Transverse colon (tissue), 4 donors: ENCODE measurements at regions not wholly inside any gene's neighbourhood (a gene's known extent, or its start where the extent isn't known, plus 50 kb on each side); places are given as distances from the start of the nearest gene placed in this dataset.

Experiments used
- EP300 ChIP-seq: sonication (generic); formaldehyde crosslinking; IDR thresholded peaks from one replicate; pipeline ENCODE4 v1.6.1; 2017; ENCODE audit warnings: antibody characterized with exemption, low read depth
- POLR2A ChIP-seq: fragments of 450-650 bp; IDR thresholded peaks from one replicate; pipeline ENCODE4 v1.6.1; 2016; ENCODE audit warnings: antibody characterized with exemption, mild to moderate bottlenecking, moderate library complexity
- POLR2AphosphoS5 ChIP-seq, 3 donors: sonication (generic); formaldehyde crosslinking; IDR thresholded peaks; one replicate each; pipeline ENCODE4 v1.6.1; 2016; ENCODE audit warnings: antibody characterized with exemption in 3 of 3
- TF ChIP-seq, protein P1 (sequence below), 5 experiments: fragments of 200-600 bp in 3 of 5; fragments of 450-650 bp in 2 of 5; sonication (generic) in 3 of 5; IDR thresholded peaks; 1 replicate in 2 of 5; 2 replicates in 3 of 5; pipeline ENCODE4 v1.5.1; 2016 to 2017; ENCODE audit warnings: antibody characterized with exemption in 5 of 5, inconsistent platforms in 3 of 5, mild to moderate bottlenecking in 2 of 5, moderate library complexity in 1 of 5

DNA sequence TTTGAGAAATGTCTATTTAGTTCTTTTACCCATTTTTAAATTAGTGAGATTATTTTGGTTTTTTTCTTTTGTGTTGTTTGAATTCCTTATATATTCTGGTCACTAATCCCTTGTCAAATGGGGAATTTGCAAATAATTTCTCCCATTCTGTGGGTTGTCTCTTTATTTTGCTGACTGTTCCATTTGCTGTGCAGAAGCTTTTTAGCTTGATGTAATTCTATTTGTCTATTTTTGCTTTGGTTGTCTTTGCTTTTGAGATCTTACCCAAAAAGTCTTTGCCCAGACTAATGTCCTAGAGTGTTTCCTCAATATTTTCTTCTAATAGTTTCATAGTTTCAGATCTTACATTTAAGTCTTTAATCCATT lies 472.9 kb downstream of the TBL1XR1 start:
- TF ChIP-seq, protein P1, sequence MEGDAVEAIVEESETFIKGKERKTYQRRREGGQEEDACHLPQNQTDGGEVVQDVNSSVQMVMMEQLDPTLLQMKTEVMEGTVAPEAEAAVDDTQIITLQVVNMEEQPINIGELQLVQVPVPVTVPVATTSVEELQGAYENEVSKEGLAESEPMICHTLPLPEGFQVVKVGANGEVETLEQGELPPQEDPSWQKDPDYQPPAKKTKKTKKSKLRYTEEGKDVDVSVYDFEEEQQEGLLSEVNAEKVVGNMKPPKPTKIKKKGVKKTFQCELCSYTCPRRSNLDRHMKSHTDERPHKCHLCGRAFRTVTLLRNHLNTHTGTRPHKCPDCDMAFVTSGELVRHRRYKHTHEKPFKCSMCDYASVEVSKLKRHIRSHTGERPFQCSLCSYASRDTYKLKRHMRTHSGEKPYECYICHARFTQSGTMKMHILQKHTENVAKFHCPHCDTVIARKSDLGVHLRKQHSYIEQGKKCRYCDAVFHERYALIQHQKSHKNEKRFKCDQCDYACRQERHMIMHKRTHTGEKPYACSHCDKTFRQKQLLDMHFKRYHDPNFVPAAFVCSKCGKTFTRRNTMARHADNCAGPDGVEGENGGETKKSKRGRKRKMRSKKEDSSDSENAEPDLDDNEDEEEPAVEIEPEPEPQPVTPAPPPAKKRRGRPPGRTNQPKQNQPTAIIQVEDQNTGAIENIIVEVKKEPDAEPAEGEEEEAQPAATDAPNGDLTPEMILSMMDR (IDR thresholded peaks at IDR 0.05), result no peak
- TF ChIP-seq POLR2AphosphoS5 (IDR thresholded peaks at IDR 0.05) (no peak), POLR2A (no peak), EP300 (no peak)
